CD4-positive, CD25-positive, alpha-beta regulatory T cell (primary cell): ENCODE measurements at regions not wholly inside any gene's neighbourhood (a gene's known extent, or its start where the extent isn't known, plus 50 kb on each side); places are given as distances from the start of the nearest gene placed in this dataset.

Experiments
- ATAC-seq, 2 donors: fragments of 150-1000 bp; cut with Tn5 transposase; one replicate each; pipeline ENCODE4 v1.10.0; 2021; ENCODE audit warnings: low read depth in 2 of 2, moderate number of reproducible peaks in 2 of 2, moderate library complexity in 1 of 2
- DNase-seq, 3 donors: peaks; one replicate each; pipeline versions ENCODE4 v3.0.0 to v3.0.0-alpha.2; 2012 to 2022; ENCODE audit warnings: mixed read lengths in 1 of 3
- H3K27ac ChIP-seq: one replicate; pipeline ENCODE4 v1.7.0; 2013; ENCODE audit warnings: mild to moderate bottlenecking, low read length; ENCODE audit not compliant: insufficient read depth, poor library complexity, severe bottlenecking
- H3K27me3 ChIP-seq: one replicate; pipeline ENCODE4 v1.7.0; 2013; ENCODE audit warnings: low read length; ENCODE audit not compliant: control insufficient read depth, insufficient read depth
- H3K36me3 ChIP-seq: one replicate; pipeline ENCODE4 v1.7.0; 2013; ENCODE audit warnings: mild to moderate bottlenecking, low read length, moderate library complexity; ENCODE audit not compliant: control insufficient read depth, insufficient read depth
- H3K4me1 ChIP-seq: 2 replicates; pipeline ENCODE4 v1.7.0; 2013; ENCODE audit warnings: mild to moderate bottlenecking, low read length; ENCODE audit not compliant: insufficient read depth, control insufficient read depth, poor library complexity, severe bottlenecking
- H3K4me3 ChIP-seq: one replicate; pipeline ENCODE4 v1.7.0; 2013; ENCODE audit warnings: low read depth, mild to moderate bottlenecking, low read length, moderate library complexity
- H3K9me3 ChIP-seq, 2 experiments: 1 replicate in 1 of 2; 2 replicates in 1 of 2; pipeline ENCODE4 v1.7.0; 2013; ENCODE audit warnings: low read length in 2 of 2, mild to moderate bottlenecking in 1 of 2, moderate library complexity in 1 of 2; ENCODE audit not compliant: control insufficient read depth in 2 of 2
- H3K27ac Mint-ChIP-seq, 3 donors: one replicate each; pipeline ENCODE4 v1.8.0; 2020 to 2022; ENCODE audit warnings: mild to moderate bottlenecking in 3 of 3, mixed read lengths in 3 of 3, moderate library complexity in 2 of 3
- H3K27me3 Mint-ChIP-seq: one replicate; pipeline ENCODE4 v1.8.0; 2022; ENCODE audit warnings: mild to moderate bottlenecking, mixed read lengths
- H3K36me3 Mint-ChIP-seq: one replicate; pipeline ENCODE4 v1.8.0; 2020; ENCODE audit warnings: mixed read lengths
- H3K4me1 Mint-ChIP-seq, 4 donors: one replicate each; pipeline ENCODE4 v1.8.0; 2020 to 2022; ENCODE audit warnings: mixed read lengths in 4 of 4, mild to moderate bottlenecking in 1 of 4
- H3K4me3 Mint-ChIP-seq, 4 donors: one replicate each; pipeline ENCODE4 v1.8.0; 2020 to 2022; ENCODE audit warnings: mild to moderate bottlenecking in 4 of 4, mixed read lengths in 4 of 4, moderate library complexity in 3 of 4
- H3K9me3 Mint-ChIP-seq, 7 donors: one replicate each; pipeline ENCODE4 v1.8.0; 2020 to 2022; ENCODE audit warnings: mixed read lengths in 7 of 7, mild to moderate bottlenecking in 3 of 7, moderate library complexity in 2 of 7

DNA sequence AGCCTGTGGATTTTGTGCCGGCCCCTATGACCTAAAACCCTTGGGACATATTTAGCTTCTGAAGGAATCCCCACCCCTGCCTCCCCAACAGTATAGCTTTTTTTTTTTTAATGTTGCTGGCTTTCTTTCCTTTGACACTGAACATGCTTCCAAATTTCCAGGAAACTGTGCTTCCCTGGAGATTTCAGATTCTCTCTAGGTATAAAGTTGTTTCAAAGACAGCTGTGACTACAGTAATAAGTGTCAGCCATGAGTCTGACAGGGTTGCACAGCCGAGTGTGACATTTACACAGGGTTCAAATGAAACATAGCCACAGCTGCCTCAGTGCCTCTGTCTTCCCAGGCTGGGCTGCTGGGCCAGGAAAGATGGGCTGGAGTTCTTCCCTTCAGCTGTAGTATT is 466.6 kb upstream of the COBL start:
- no peaks in the 10 kb centered on the region for H3K27me3 Mint-ChIP-seq
- H3K4me1 Mint-ChIP-seq = no peaks in the 10 kb centered on the region
- H3K4me1 ChIP-seq = no peaks in the 10 kb centered on the region
- ATAC-seq (no peak), DNase-seq (no peak)
- no peaks in the 10 kb centered on the region for H3K9me3 ChIP-seq
- H3K27me3 ChIP-seq = no peaks in the 10 kb centered on the region
- peaks cover 5 to 16% (median 9%) of the 10 kb centered on the region in 7 donors for H3K9me3 Mint-ChIP-seq
- no peaks in the 10 kb centered on the region for H3K36me3 ChIP-seq
- H3K4me3 Mint-ChIP-seq = no peak overlapping the region
- no peak overlapping the region for H3K27ac ChIP-seq
- H3K27ac Mint-ChIP-seq = no peak overlapping the region
- no peak overlapping the region for H3K4me3 ChIP-seq
- H3K36me3 Mint-ChIP-seq = no peaks in the 10 kb centered on the region

DNA sequence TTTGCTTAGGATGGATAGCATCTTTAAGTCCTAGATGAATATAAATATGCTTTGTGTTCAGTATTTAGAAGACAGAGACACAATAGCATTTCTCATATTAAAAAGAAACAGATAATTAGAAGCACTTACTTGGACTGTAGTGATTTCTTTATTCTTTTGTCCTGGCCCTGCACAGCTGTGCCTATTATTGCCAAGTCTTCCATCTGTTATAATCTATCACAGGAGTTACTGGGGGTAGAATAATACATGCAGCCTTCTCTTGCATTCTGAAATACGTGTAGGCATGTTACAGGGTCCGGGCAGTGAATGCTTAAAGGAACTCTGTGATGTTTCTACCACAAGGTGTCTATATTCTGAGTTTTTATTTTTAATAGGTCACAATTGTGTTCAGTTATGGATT is 461.5 kb upstream of the COBL start:
- ATAC-seq (no peak), DNase-seq (no peak)
- no peaks in the 10 kb centered on the region for H3K4me1 ChIP-seq
- H3K9me3 ChIP-seq = no peaks in the 10 kb centered on the region
- no peaks in the 10 kb centered on the region for H3K36me3 ChIP-seq
- no peaks in the 10 kb centered on the region for H3K4me1 Mint-ChIP-seq
- H3K27ac ChIP-seq = no peak overlapping the region
- peaks cover 0 to 19% (median 7%) of the 10 kb centered on the region in 7 donors for H3K9me3 Mint-ChIP-seq
- H3K27me3 Mint-ChIP-seq = no peaks in the 10 kb centered on the region
- H3K4me3 Mint-ChIP-seq = no peak overlapping the region
- no peak overlapping the region for H3K4me3 ChIP-seq
- no peaks in the 10 kb centered on the region for H3K36me3 Mint-ChIP-seq
- no peak overlapping the region for H3K27ac Mint-ChIP-seq
- H3K27me3 ChIP-seq = no peaks in the 10 kb centered on the region

- peaks cover 0 to 6% (median 1%) of the 10 kb centered on the region in 7 donors for H3K9me3 Mint-ChIP-seq
- Histone ChIP-seq H3K4me1 (no peaks in the 10 kb centered on the region), H3K27ac (no peak overlapping the region), H3K27me3 (no peaks in the 10 kb centered on the region), H3K4me3 (no peak overlapping the region), H3K36me3 (no peaks in the 10 kb centered on the region), H3K9me3 (no peaks in the 10 kb centered on the region)
- no peak overlapping the region for H3K4me3 Mint-ChIP-seq
- no peak overlapping the region for H3K27ac Mint-ChIP-seq
- ATAC-seq (no peak), DNase-seq (no peak)
- H3K36me3 Mint-ChIP-seq = no peaks in the 10 kb centered on the region
- no peaks in the 10 kb centered on the region for H3K27me3 Mint-ChIP-seq
- no peaks in the 10 kb centered on the region for H3K4me1 Mint-ChIP-seq
Measured at GRCh38 chr7:51774178-51774577, 457.6 kb upstream of the COBL start.

DNA sequence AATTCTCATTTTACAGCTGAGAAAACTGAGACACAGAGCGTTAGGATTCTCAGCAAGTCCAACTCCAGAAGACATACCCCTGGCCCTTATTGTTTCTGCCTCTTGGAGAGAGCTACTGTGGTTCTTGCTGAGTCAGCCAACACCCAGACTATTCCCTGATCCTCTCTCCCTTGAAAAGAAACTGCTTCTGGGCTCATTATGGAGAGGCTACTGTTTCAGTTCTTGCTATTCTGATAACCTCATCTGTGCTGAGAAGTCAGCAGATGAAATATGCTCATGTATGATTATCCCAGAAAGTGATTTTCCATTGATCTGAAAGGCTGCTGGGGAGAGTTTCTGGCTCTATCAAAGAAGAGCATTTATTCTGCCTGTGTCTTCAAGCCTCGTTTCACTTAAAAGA is 455.6 kb upstream of the COBL start:
- Histone ChIP-seq H3K27ac (no peak overlapping the region), H3K27me3 (no peaks in the 10 kb centered on the region), H3K36me3 (no peaks in the 10 kb centered on the region), H3K4me3 (no peak overlapping the region), H3K4me1 (no peaks in the 10 kb centered on the region), H3K9me3 (no peaks in the 10 kb centered on the region)
- Mint-ChIP-seq H3K9me3 (peaks cover 0 to 6% (median 1%) of the 10 kb centered on the region in 7 donors), H3K27me3 (no peaks in the 10 kb centered on the region), H3K4me3 (no peak overlapping the region), H3K4me1 (no peaks in the 10 kb centered on the region), H3K27ac (no peak overlapping the region), H3K36me3 (no peaks in the 10 kb centered on the region)
- no peak for ATAC-seq
- DNase-seq = no peak

DNA sequence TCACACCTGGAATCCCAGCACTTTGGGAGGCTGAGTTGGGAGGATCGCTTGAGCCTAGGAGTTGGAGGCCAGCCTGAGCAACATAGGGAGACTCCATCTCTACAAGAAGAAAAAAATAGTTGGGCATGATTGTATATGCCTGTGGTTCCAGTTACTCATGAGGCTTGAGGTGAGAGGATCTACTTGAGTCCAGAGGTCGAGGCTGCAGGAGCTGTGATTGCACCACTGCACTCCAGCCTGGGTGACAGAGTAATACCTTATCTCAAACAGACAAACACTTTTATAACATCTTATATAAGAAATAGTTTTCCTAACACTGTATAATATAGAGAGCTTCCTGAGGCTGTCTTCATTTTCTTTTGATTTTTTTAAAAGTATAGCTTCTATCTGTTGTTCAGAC is 448.4 kb upstream of the COBL start:
- no peaks in the 10 kb centered on the region for H3K36me3 Mint-ChIP-seq
- Histone ChIP-seq H3K4me3 (no peak overlapping the region), H3K27ac (no peak overlapping the region), H3K9me3 (no peaks in the 10 kb centered on the region), H3K36me3 (no peaks in the 10 kb centered on the region), H3K4me1 (no peaks in the 10 kb centered on the region), H3K27me3 (no peaks in the 10 kb centered on the region)
- no peak overlapping the region for H3K4me3 Mint-ChIP-seq
- no peaks in the 10 kb centered on the region for H3K4me1 Mint-ChIP-seq
- H3K9me3 Mint-ChIP-seq = peaks cover 0 to 14% (median 7%) of the 10 kb centered on the region in 7 donors
- ATAC-seq (no peak), DNase-seq (no peak)
- H3K27ac Mint-ChIP-seq = no peak overlapping the region
- H3K27me3 Mint-ChIP-seq = no peaks in the 10 kb centered on the region

DNA sequence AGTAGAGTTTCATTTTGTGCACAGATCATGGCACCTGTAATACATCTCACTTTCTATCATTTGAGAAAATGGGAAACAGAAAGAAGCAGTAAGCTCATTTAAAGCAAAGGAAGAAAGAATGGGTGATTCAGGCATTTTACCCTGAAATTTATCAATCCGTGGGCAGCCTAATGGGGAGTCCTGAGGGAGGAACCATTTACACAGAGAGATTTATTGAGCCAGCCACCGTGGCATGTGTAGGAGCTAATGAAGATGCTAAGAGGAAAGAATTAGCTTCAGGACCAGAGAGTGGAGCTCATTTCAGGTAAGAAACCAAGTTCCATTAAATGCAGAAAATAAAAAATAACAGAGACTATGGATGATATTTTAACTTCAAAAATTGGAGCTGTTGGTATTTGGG is 443.4 kb upstream of the COBL start:
- Mint-ChIP-seq H3K27ac (peak overlapping the region in 1 of 3 donors; percentile 90), H3K36me3 (no peaks in the 10 kb centered on the region), H3K4me1 (no peaks in the 10 kb centered on the region), H3K27me3 (no peaks in the 10 kb centered on the region), H3K9me3 (peaks cover 0 to 24% (median 8%) of the 10 kb centered on the region in 7 donors), H3K4me3 (no peak overlapping the region)
- H3K4me1 ChIP-seq = no peaks in the 10 kb centered on the region
- no peak for DNase-seq
- H3K27me3 ChIP-seq = no peaks in the 10 kb centered on the region
- H3K9me3 ChIP-seq = peaks cover 0 to 4% of the 10 kb centered on the region in 2 experiments
- H3K36me3 ChIP-seq = no peaks in the 10 kb centered on the region
- H3K4me3 ChIP-seq = no peak overlapping the region
- no peak overlapping the region for H3K27ac ChIP-seq
- no peak for ATAC-seq

DNA sequence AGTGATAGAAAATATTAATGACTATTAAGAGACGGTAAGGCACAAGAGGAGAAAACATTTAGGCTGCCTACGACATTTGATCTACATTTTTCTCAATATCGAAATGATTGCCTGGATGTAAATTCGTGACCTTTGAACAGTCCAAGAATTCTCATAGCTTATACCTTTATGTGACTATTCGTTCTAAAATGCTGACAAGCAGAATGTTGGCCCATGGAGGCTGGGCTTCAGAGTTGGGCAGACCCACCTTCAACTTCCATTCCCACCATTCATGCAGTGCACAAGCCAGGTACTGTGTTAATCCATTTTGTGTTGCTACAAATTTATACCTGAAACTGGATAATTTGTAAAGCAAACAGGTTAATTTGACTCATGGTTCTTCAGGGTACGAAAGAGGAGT is 441.4 kb upstream of the COBL start:
- peaks cover 0 to 4% of the 10 kb centered on the region in 2 experiments for H3K9me3 ChIP-seq
- H3K27ac ChIP-seq = no peak overlapping the region
- no peaks in the 10 kb centered on the region for H3K36me3 ChIP-seq
- Mint-ChIP-seq H3K4me3 (no peak overlapping the region), H3K27me3 (no peaks in the 10 kb centered on the region), H3K9me3 (peaks cover 0 to 25% (median 6%) of the 10 kb centered on the region in 7 donors), H3K36me3 (no peaks in the 10 kb centered on the region), H3K4me1 (no peaks in the 10 kb centered on the region), H3K27ac (no peak overlapping the region)
- H3K27me3 ChIP-seq = no peaks in the 10 kb centered on the region
- ATAC-seq (no peak), DNase-seq (no peak)
- no peak overlapping the region for H3K4me3 ChIP-seq
- no peaks in the 10 kb centered on the region for H3K4me1 ChIP-seq

- Mint-ChIP-seq H3K36me3 (no peaks in the 10 kb centered on the region), H3K4me3 (no peak overlapping the region), H3K27me3 (no peaks in the 10 kb centered on the region), H3K9me3 (peaks cover 0 to 23% (median 5%) of the 10 kb centered on the region in 7 donors), H3K4me1 (no peaks in the 10 kb centered on the region), H3K27ac (no peak overlapping the region)
- Histone ChIP-seq H3K27me3 (no peaks in the 10 kb centered on the region), H3K36me3 (no peaks in the 10 kb centered on the region), H3K27ac (no peak overlapping the region), H3K9me3 (peaks cover 0 to 4% of the 10 kb centered on the region in 2 experiments), H3K4me3 (no peak overlapping the region), H3K4me1 (no peaks in the 10 kb centered on the region)
- DNase-seq (no peak), ATAC-seq (no peak)
Measured at GRCh38 chr7:51732951-51733350, 416.3 kb upstream of the COBL start.
